Cerebellar cortex (tissue), 1 donor: ENCODE measurements at regions not wholly inside any gene's neighbourhood (a gene's known extent, or its start where the extent isn't known, plus 50 kb on each side); places are given as distances from the start of the nearest gene placed in this dataset.

Experiments
- DNase-seq: peaks from one replicate; pipeline ENCODE4 v3.0.0-alpha.2; 2015; ENCODE audit warnings: low spot score

- no peak for DNase-seq
Measured at GRCh38 chr1:55670331-55671082, 455.3 kb upstream of the USP24 start.

DNA sequence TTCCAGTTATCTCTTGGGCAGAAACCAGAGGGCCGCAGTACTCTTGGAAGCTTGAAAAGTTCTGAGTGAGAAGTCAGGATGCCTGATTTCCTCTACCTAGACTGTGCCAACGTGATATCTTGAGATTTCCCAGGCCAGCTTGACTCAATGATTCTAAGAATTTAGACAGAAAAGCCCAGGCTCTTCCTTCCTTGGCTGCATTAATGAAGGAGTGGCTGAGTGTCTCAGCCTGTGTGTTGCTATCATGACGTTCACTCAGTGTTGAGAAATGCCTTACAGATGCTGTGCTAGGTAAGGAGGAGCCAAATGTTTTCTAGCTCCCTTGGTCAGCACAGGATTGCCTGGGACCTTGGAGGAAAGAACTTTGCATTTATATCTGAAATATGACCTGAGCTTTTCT is 454.1 kb upstream of the USP24 start:
- no peak for DNase-seq

DNA sequence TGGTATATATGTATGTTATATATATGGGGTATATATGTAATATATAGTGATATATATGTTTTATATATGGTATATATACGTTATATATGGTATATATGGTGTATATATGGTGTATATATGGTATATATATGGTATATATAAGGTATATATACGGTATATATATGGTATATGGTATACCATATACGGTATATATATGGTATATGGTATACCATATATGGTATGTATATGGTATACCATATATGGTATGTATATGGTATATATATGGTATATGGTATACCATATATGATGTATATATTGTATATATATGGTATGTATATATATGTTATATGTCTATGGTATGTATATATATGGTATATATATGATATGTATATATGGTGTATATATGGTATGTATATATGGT is 447.7 kb upstream of the USP24 start:
- no peak for DNase-seq

DNA sequence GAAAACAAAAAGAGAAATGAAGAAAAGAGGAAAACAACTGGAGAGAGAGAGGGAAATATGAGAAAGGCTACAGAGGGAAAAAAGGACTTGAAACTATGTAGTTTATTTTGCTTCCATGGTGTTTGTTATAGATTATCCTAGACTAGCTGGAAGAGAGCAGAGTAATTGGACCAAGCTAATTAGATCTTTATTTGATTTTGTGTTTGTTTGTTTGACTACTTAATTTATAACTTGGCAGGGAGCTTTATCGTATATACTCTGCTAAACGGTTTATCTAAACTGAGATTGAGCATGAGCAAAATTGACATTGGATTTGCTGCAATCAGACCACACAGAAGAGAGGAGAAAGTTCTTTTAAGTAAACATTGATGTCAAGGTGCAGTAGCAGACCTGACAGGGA is 443.8 kb upstream of the USP24 start:
- no peak for DNase-seq

DNA sequence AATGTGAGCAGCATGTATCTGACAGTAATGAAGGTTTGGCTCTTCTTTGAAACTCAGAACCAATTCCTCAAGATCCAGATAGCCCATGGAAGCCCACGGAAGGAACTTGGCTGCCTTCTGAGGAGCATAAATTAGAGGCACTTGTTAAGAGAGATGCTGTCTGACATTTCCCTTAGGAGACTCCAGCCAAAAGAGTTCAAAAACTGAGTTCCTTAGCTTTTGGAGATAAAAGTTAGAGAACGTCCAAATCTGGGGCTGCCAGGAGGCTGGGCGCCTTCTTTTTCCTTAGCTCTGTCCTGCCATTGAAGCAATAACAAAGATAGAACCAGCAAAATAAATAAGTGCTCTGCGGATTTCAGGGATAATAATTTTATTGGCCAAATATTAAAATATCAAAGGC is 439.6 kb upstream of the USP24 start:
- no peak for DNase-seq

- no peak for DNase-seq
Measured at GRCh38 chr1:55654171-55654570, 439.0 kb upstream of the USP24 start.

DNA sequence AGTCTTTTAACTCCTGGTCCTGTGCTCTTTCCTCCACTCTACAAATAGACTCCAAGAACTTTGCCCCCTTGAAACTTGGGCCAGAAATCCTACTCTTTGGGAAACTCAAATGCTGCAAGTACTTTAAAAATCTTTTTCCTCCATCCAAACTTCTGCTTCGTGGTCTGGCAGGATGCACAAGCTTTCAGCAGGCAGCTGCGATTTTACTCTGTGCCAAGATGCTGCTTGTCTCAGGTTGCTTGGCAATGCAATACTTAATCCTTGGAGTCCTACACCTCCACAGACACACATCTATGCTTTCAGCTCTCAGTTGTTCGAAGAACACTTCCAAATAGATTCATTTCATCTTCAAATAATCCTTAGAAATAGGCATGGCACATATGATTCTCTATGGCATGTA is 435.3 kb upstream of the USP24 start:
- DNase-seq, result no peak

DNA sequence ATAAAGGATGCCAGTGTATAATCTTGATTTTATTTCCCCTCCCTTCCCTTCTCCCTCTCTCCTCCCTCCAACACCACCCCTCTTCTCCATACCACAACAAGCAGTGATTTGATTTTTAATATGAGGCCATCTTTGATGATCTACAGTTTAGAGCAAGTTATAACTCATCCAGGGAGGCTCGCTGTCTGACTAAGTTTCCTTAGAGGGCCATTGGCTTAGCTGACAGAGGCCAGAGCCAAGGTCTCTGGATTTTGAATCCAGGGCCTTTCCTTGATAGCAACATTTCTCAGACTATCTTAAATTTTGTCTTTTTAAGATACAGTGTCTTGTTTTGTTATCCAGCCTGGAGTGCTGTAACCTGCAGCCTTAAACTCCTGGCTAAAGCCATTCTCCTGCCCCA is 431.0 kb upstream of the USP24 start:
- DNase-seq, result no peak

DNA sequence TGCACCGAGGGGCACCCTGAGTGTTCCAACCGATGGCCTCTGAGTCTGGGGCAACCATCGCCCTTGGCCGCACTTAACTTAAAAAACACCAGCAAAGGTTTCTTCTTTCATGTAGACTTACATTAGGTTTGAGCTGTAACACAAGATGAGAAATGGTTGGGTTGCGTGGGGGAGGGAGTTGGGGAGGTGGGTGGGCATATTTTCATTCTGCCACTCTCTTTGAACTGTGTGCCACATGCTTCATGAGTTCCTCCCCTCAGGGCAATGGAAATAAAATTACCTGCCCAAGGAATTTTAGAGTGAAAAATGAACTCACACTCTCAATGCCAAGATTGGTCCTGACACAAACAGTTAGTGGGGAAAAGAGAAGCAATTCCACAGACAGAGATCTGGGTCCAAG is 430.1 kb upstream of the USP24 start:
- no peak for DNase-seq

DNA sequence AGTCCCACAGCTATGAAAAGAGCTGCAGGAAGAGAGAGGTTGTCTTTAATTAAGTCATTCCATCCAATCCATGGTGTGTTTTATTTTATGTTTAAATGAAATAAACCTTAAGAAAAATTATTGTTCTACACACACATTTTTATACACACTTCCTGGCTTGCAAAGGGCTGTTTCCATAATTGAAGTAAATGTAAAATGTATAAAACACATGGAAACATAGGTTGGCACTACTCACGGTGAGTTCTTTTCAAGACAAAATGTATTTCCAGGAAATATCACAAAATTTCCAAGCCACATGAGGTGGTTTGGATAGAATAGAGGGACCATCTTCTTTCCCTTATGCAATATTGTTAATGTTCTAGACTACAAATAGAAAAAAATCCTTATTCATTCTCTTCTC is 426.8 kb upstream of the USP24 start:
- no peak for DNase-seq

GRCh38 chr1:55640708-55641473 is 425.7 kb upstream of the USP24 start:
- DNase-seq, result no peak

GRCh38 chr1:55639526-55639925 is 424.4 kb upstream of the USP24 start:
- no peak for DNase-seq

GRCh38 chr1:55639051-55639450 is 423.9 kb upstream of the USP24 start:
- no peak for DNase-seq

DNA sequence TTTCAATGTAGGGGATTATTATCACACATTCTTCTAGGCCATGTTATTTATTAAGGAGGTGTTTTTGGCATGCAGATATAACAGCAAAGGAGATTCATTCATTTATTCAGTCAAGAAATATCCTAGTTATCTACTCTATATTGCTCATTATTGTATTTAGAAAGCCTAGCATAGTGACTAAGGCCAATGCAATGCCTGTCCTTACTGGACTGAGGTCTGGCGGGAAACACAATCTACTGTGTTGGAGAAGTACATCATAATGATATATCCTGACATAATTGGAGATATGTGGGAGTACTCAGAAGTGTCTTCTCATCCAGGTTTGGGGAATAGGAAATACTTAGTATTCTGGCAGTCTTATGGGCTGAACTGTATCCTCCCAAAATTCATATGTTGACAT is 421.5 kb upstream of the USP24 start:
- no peak for DNase-seq

DNA sequence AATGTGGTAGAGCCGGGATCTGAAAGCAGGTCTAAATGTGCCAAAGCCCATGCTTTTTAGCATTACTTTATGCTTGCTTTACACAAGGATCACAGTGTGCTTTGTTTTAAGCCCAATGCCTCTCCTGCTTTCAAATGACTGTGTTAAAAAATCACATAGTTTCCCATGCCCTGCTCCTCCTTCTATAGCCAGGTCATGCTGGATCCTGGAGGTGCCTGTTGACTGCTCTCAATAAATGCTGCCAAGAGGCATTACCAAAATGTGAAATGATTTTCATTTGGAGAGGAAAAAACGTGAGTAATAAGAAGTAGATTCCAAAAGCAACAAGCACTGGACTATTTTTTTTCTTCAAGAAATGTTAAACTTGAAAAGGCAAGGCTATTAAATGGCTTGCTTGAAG is 420.7 kb upstream of the USP24 start:
- DNase-seq, result no peak

DNA sequence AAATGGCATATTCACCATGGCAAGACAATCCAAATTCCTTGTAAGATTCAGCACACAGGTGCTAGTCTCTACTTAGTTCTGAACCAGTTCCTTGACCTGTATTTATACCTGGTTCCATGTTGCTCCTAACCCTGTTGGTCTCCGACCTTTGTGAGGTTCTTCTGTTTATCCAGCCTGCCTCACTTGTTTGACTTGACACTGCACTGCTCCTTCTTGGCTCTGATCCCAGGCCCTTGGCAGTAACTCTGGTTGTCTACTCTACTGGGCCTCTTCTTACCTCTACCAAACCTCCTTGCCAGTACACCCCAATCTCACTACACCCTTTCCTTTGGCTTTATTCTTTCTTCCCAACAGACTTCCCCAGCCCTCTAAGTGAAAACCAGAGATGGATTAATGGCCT is 419.4 kb upstream of the USP24 start:
- no peak for DNase-seq

DNA sequence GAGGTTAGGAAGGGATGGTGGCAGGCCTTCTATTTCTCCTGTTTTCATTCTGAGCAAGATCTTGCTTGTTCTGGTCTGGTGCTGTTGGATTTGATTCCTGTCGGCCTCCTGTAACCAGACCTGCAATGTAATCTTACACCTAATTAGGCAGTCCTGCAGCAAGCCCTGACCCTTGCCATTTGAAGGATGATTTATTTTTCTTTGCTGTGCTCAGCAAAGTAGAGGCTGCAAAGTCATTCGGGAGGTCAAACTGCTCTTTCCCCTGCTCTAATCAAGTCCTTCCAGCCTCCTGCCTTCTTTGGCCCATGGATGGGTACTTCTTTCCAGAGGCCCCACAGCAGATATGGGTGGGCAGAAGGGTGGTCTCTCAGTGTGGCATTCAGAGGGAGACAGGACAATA is 417.7 kb upstream of the USP24 start:
- no peak for DNase-seq

DNA sequence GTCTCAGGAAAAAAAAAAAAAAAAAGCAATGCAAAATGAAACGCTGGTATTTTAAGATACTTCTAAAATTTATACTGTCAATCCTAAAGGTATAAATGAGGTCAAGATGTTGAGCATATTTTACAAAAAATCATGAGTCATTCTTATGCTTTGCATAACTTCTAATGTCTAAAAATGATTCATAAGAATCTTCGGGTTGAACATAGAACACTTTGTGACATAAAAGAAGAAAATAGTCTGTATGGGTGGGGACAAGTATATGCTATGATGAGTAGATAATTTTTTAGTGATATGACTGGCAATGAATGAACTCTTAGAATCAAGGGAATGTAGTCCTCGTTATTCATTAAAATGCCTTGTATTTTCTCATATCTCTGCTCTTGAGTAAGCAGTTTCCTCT is 416.9 kb upstream of the USP24 start:
- DNase-seq, result no peak

DNA sequence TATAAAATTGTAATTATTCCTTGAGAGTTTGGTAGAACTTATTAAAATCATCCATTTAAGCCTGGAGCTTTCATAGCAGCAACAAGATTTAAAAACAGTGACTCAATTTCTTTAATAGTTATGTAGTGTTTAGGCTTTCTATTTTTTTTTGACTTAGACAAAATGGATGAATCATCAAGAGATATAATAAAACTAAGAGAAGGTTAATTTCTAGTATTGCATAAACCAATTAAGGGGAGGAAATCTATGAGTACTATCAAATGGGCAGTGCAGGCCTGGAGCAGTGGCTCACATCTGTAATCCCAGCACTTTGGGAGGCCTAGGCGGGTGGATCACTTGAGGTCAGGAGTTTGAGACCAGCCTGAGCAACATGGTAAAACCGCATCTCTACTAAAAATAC is 416.3 kb upstream of the USP24 start:
- no peak for DNase-seq

- DNase-seq, result no peak
Measured at GRCh38 chr1:55626326-55626725, 411.2 kb upstream of the USP24 start.

DNA sequence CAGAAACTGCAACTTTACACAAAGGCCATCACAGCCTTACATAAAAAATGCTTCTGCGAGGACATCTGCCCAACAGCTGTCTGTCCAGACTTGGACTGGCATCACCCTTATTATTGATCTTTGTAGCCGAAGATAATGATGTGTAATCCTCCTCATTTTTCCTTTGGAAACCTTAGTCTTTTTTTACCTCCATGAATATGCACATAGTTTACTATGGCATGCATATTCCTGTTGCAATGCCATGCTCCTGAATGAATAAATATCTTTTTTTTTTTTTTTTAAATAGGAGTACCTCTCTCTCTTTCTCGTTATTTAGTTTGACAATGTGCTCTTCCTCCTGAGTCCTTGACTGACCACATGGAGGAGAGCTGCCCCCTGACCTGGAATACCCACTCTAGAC is 409.6 kb upstream of the USP24 start:
- DNase-seq, result no peak

GRCh38 chr1:55623311-55623710 is 408.1 kb upstream of the USP24 start:
- DNase-seq, result no peak

GRCh38 chr1:55622074-55622473 is 406.9 kb upstream of the USP24 start:
- no peak for DNase-seq

DNA sequence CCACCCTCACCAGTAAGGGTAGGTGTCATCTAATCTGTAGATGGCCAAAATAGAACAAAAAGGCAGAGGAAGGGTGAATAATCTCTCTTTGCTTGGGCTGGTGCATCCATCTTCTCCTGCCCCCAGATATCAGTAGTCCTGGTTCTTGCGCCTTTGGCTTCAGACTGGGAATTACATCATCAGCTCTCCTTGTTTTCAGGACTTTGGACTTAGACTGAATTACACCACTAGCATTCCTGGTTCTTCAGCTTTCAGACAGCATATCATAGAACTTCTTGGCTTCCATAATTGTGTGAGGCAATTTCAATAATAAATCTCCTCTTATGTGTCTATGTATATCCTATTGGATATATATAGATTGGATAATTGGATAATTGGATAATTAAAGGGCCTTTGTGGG is 403.0 kb upstream of the USP24 start:
- no peak for DNase-seq
